ENCODE measurements at regions not wholly inside any gene's neighbourhood (a gene's known extent, or its start where the extent isn't known, plus 50 kb on each side); places are given as distances from the start of the nearest gene placed in this dataset.

- no peak for TF ChIP-seq POLR2A (IDR thresholded peaks at IDR 0.05)
- TF ChIP-seq, protein P1, sequence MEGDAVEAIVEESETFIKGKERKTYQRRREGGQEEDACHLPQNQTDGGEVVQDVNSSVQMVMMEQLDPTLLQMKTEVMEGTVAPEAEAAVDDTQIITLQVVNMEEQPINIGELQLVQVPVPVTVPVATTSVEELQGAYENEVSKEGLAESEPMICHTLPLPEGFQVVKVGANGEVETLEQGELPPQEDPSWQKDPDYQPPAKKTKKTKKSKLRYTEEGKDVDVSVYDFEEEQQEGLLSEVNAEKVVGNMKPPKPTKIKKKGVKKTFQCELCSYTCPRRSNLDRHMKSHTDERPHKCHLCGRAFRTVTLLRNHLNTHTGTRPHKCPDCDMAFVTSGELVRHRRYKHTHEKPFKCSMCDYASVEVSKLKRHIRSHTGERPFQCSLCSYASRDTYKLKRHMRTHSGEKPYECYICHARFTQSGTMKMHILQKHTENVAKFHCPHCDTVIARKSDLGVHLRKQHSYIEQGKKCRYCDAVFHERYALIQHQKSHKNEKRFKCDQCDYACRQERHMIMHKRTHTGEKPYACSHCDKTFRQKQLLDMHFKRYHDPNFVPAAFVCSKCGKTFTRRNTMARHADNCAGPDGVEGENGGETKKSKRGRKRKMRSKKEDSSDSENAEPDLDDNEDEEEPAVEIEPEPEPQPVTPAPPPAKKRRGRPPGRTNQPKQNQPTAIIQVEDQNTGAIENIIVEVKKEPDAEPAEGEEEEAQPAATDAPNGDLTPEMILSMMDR (IDR thresholded peaks at IDR 0.05), result no peak
These were observed 137.9 kb upstream of the ZBTB20 start for GRCh38 chr3:115284980-115285379.

Measured in esophagus squamous epithelium (tissue), 4 donors.